ENCODE measurements at regions not wholly inside any gene's neighbourhood (a gene's known extent, or its start where the extent isn't known, plus 50 kb on each side); places are given as distances from the start of the nearest gene placed in this dataset.
"Not testable (repeated sequence)": the region's sequence is repeated elsewhere in the genome, so short reads cannot be mapped to it uniquely, and the experiment has no call there.

- no peak for DNase-seq
- Histone ChIP-seq H3K36me3 (no peaks in the 10 kb centered on the region), H3K9me3 (peaks cover 0 to under 1% (median 0%) of the 10 kb centered on the region in 11 donors), H3K4me1 (peaks cover 0 to 30% (median 0%) of the 10 kb centered on the region in 9 donors), H3K27me3 (peaks cover 0 to 34% (median 10%) of the 10 kb centered on the region in 7 donors), H3K27ac (no peak overlapping the region), H3K4me3 (no peak overlapping the region)
- TF ChIP-seq CTCF (IDR thresholded peaks at IDR 0.05) = no peak
- ATAC-seq = no peak
- 56 to 62% methylated on average over 8 of the region's 8 CpGs for WGBS, 2 donors
- intact Hi-C loops (cut with DNase I) = no loop called here
Measured at GRCh38 chr2:234364661-234365060, 132.2 kb downstream of the ARL4C start.

- Histone ChIP-seq H3K4me1 (peaks cover 0 to 30% (median 0%) of the 10 kb centered on the region in 9 donors), H3K36me3 (no peaks in the 10 kb centered on the region), H3K4me3 (no peak overlapping the region), H3K9me3 (peaks cover 0 to 10% (median 0%) of the 10 kb centered on the region in 11 donors), H3K27ac (no peak overlapping the region), H3K27me3 (peaks cover 0 to 34% (median 10%) of the 10 kb centered on the region in 7 donors)
- no peak for ATAC-seq
- no peak for TF ChIP-seq CTCF (IDR thresholded peaks at IDR 0.05)
- intact Hi-C loops (cut with DNase I) = no loop called here
- DNase-seq = no peak
- WGBS, 2 donors = 30 to 36% methylated on average over 10 of the region's 10 CpGs
Measured at GRCh38 chr2:234363647-234364294, 133.1 kb downstream of the ARL4C start.

GRCh38 chr2:234363011-234363487, 133.8 kb downstream of the ARL4C start:
- Histone ChIP-seq H3K27ac (no peak overlapping the region), H3K4me1 (peaks cover 0 to 25% (median 0%) of the 10 kb centered on the region in 9 donors), H3K27me3 (peaks cover 0 to 34% (median 10%) of the 10 kb centered on the region in 7 donors), H3K36me3 (no peaks in the 10 kb centered on the region), H3K9me3 (peaks cover 0 to 10% (median 0%) of the 10 kb centered on the region in 11 donors), H3K4me3 (no peak overlapping the region)
- no peak for ATAC-seq
- DNase-seq = no peak
- 33 to 34% methylated on average over 4 of the region's 4 CpGs for WGBS, 2 donors
- no peak for TF ChIP-seq CTCF (IDR thresholded peaks at IDR 0.05)
- intact Hi-C loops (cut with DNase I) = no loop called here

- peaks cover 0 to 34% (median 10%) of the 10 kb centered on the region in 7 donors for H3K27me3 ChIP-seq
- ATAC-seq, H3K4me1 ChIP-seq: not testable (repeated sequence)
Measured at GRCh38 chr2:234360313-234360975, 136.4 kb downstream of the ARL4C start.

GRCh38 chr2:234357666-234358065, 139.2 kb downstream of the ARL4C start:
- intact Hi-C loops (cut with DNase I) = no loop called here
- ATAC-seq (no peak), DNase-seq (no peak)
- H3K4me3 ChIP-seq = no peak overlapping the region
- TF ChIP-seq CTCF (IDR thresholded peaks at IDR 0.05) = no peak
- H3K36me3 ChIP-seq = no peaks in the 10 kb centered on the region
- 55 to 67% methylated on average over 2 to 3 of the region's 3 CpGs for WGBS, 2 donors
- H3K4me1 ChIP-seq = no peaks in the 10 kb centered on the region
- H3K9me3 ChIP-seq = peaks cover 0 to 21% (median 6%) of the 10 kb centered on the region in 11 donors
- H3K27me3 ChIP-seq = peaks cover 0 to 19% (median 5%) of the 10 kb centered on the region in 7 donors
- no peak overlapping the region for H3K27ac ChIP-seq

More at GRCh38 chr2:234360313-234360975, 136.4 kb downstream of the ARL4C start:
- intact Hi-C loops (cut with DNase I); DNase-seq; H3K36me3 ChIP-seq; H3K27ac ChIP-seq; H3K4me3 ChIP-seq: not testable (repeated sequence)
- H3K9me3 ChIP-seq = peaks cover 0 to 10% (median 0%) of the 10 kb centered on the region in 11 donors

Measured in heart right ventricle (tissue), 16 donors.